Fibroblast of skin of back (primary cell): ENCODE measurements at regions not wholly inside any gene's neighbourhood (a gene's known extent, or its start where the extent isn't known, plus 50 kb on each side); places are given as distances from the start of the nearest gene placed in this dataset.
"Not testable (repeated sequence)": the region's sequence is repeated elsewhere in the genome, so short reads cannot be mapped to it uniquely, and the experiment has no call there.

ENCODE experiments used
- DNase-seq: peaks from one replicate; pipeline ENCODE4 v3.0.0-alpha.2; 2013

- DNase-seq = no peak
Observed at GRCh38 chr2:106288873-106289272, 94.8 kb upstream of the UXS1 start.

GRCh38 chr2:106285237-106285829, 91.2 kb upstream of the UXS1 start:
- no peak for DNase-seq

DNA sequence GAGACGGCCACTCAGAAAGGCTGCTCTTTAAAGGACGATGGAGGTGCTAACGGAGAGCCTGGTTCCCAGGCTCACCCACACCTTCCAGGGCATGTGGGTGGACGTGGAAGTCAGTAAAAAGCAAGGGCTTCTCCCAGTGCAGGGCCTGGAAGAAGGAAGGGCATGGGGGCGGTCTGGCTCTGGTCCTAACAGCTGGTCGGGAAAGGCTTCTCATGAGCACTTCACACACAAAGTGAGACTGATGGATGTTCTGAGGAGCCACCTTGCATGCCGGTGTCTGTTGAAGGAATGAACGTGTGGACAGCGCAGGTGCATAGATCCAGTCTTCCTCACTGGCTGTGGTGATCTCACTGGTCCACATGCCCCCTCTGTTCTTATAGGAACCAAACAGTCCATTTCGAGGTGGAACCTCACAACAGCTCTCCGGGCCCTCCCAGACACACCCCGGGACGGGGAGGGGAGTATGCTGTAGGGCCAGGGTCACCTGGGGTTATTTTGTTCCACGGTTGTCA, 90.6 kb upstream of the UXS1 start:
- no peak for DNase-seq

- no peak for DNase-seq
Observed at GRCh38 chr2:106284255-106284654, 90.2 kb upstream of the UXS1 start.

- not testable (repeated sequence) for DNase-seq
Observed at GRCh38 chr2:106283228-106284152, 89.4 kb upstream of the UXS1 start.

DNA sequence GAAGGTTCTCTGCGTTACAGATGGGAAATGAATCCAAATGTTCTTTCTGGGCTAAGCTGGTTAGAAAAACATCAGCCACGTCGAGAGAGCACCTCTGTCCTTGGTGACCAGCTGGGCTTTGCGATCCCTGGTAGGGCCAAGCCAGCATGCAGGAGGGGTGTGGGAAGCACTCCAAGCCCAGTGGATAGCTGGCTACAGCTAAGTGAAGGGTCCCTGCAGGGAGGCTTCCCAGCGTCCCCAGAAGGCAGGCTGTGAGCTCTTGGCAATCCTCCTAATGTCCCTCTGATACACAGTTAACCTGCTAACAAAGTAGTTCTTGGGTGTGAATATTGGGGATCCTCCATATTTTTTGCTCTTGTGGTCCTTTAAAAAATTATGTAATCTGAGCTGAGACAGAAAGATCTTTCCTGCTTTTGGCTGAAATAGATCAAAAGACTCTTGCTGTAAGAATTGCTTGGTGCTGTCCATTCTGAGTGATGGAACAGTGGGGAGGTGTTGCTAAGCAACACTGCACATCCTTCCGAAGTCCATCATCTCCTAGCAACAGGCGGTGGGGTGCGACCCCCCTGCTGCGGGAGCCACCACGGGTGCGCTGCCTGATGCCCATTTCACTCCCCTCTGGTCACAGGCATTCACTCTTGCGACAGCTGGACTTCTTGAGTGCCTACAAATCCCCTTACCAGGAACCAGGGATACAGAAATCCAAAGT, 88.5 kb upstream of the UXS1 start:
- no peak for DNase-seq

DNA sequence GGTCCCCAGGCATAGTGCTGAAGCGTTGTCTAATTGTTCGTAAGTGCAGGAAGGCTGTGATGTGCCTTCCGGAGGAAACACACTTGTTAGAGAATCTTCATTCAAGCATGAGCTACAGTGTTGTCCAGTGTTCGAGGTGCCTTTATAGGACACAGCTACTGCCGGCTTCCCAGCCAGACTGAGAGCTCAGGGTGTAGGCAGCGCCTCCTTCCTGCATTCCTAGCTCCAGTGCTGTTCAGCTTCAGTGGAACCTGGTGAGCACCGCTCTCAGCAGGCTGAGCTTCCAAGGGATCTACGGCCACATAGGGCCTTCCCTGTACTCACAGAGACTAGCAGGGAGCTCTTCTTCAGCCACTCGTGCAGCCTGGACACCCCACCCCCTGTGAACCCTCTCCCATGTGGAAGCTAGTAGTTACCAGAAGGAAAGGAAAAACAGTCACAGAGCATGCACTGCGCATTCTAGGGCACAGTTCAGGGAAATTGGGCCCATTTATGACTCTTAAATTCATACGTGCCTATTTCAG, 87.9 kb upstream of the UXS1 start:
- not testable (repeated sequence) for DNase-seq

DNA sequence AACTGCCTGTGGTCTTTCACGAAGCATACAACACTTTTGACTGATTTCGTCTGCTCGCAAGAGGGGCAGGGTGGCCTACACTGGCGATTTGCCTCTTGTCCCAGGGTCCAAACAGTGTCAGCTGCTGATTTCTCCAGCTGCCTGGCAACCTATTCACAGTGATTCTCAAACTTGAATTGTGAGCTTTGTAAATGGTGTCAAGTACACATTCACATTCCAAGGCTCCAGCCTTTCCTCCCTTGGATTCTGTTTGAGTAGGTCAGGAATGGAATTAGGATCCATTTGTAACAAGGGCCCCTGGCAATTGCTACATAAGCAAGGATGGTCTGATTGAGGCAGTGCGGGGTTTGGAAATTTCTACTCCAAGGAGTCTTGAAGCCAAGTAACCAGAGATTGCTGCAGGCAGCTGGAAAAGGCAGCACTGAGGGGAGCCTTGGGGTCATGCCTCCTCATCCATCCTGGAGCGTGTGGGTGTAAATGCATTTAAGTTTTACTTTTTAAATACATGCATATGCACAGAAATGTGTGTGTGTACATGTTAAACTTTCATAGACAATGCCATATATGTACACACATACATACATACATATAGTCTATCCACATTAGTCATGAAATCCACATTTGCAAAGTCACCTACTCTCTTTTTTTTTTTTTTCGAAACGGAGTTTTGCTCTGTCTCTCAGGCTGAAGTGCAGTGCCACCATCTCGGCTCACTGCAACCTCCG, 86.8 kb upstream of the UXS1 start:
- DNase-seq = no peak

DNA sequence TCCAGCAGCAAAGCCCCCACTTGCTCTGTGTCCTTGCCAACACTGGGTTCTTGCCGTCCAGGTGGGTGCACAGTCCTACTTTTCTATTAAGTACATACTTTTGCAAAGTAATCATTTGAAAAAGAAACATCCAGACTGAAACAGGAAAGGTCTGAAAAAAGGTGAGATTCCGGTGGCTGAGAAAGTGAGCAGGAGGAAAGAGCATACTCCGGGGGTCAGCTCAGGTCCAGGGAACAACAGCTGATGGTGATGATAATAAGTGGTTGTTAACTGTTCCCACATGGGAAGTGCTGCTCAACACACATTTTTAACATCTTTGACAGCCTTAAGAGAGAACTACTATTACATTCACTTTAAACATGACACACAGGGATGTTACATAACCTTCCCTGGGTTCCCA, 86.1 kb upstream of the UXS1 start:
- DNase-seq = no peak

GRCh38 chr2:106278112-106278876, 84.2 kb upstream of the UXS1 start:
- no peak for DNase-seq

DNA sequence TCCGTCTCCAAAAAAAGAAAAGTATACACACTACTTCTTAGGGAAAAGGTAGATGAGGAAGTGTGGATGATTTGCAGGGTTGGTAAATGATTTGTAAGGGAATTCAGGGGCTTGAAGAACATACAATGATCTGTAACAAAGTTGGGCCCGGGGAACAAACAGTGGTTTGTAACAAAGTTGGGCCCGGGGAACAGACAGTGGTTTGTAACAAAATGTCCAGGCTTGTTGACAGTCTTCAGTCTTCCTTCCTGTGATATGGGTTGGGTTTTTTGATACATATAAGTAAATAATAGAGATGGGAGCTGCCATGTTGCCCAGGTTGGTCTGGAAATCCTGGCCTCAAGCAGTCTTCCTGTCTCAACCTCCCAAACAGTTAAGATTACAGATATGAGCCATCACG, 83.3 kb upstream of the UXS1 start:
- DNase-seq = no peak

DNA sequence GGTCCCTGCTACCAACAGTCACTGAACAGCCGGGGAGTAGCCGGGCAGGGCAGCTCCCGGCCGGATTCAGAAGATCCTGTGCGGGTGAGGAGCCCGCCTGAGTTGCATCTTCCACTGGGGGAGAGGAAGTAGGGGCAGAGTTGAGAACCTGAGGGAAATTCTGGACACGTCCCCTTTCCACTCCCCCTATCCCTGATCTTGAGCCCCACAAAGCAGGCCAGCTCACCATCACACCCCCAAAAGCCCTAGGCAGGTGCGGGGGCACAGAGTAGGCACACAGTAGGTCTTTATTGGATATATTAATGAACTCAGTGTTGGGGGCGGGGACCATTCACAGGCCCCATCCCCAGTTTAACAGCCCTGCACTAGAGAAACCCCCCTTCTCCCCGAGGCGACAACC, 81.9 kb upstream of the UXS1 start:
- DNase-seq = no peak

DNA sequence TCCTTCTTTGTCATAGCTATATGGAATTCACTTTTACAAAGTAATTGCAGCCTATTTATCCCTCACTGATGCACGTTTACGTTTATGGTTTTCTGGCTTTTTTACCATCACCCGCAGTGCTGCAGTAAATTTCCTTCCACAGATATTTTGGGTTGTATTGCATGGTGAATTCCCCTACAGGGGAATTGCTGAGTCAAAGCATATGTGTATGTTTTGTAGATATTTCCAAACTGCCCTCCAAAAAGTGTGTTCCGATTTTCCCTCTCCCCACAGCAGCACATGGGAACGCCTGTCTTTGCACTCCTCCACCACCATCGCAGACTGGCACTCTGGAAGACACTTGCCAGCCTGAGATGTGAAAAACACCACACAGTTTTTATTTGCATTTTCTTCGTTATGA, 80.6 kb upstream of the UXS1 start:
- no peak for DNase-seq

GRCh38 chr2:106272216-106272807, 78.2 kb upstream of the UXS1 start:
- no peak for DNase-seq

DNA sequence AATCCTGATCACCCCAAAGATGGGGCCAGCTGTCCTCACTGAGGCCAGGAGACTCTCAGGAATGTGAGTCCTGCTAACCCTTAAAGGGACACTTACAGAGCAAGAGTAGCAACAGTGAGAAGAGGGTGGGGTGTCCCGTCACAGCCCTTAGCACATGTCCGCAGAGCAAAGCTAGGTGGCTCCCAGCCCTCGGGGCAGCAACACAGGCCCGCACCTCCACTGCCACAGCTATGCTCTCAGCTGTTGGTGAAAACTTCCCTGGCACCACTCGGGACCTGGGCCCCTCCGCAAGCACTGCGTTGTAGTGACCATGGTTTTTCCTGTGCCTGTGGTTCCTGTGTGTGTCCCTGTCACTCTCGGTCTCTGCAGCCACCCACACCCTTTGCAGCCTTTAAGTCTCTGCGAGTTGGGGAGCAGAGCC, 76.4 kb upstream of the UXS1 start:
- DNase-seq = no peak

DNA sequence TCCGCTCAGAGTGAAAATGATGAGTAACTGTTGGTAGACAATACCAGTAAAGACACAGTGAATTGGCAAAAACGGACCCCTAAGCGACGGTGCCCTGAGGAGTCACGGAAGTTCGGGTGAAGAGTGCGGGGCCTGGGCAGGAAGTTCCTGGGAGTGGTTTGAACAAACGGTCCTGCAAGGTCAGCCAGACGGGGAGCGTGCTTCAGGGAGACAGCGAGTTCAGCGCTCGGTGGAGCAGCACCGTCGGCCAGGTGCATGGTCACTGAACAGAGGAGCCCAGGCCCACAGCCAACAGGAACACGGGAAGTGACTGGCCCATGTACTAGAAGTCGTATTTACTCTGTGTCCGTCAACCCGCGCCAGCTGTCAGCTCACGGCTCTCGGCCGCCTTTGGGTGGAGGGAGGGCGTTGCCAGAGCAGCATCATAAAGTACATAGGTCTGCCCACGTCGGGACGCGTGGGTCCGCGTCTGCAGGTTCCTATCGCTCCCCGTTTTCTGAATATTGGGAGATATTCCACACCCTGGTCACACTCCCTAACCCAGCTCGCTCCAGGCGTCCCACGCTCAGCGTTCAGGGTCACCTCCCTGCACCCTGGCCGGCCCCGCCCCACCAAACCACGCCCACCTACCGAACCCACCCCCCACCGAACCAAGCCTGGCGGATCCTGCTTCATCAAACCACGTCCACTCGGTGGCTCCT, 75.6 kb upstream of the UXS1 start:
- DNase-seq = no peak

- DNase-seq = no peak
Observed at GRCh38 chr2:106267997-106268396, 73.9 kb upstream of the UXS1 start.

DNA sequence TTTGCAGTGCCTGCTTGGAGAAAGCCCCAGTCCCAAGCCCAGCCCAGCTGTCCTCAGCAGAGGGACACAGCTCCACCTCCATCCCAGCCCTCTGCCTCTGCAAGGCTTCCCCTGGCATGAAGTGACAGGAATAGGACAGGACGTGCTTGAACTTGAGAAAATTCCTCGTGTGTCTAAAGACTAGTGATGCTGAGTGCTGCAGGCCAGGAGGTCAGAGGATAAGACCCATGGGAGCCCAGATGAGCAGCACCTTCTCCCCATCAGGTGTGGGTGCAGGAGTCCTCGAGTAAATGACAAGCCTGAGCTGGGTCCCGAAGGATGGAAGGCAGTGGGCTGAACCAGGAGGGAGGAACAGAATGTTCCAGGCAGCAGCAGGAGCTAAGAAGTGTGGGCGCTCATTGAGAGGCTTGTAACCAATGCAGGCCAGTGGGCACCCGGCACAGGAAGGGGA, 67.8 kb upstream of the UXS1 start:
- DNase-seq = no peak

- DNase-seq = not testable (repeated sequence)
Observed at GRCh38 chr2:106258859-106259258, 64.8 kb upstream of the UXS1 start.

- DNase-seq = no peak
Observed at GRCh38 chr2:106257830-106258229, 63.7 kb upstream of the UXS1 start.
